Astrocyte (in vitro differentiated cells and primary cell): ENCODE measurements at regions not wholly inside any gene's neighbourhood (a gene's known extent, or its start where the extent isn't known, plus 50 kb on each side); places are given as distances from the start of the nearest gene placed in this dataset.

Experiments
- EZH2 ChIP-seq: IDR thresholded peaks from 2 replicates; pipeline ENCODE4 v1.6.1; 2012; ENCODE audit warnings: mild to moderate bottlenecking, low read length, inconsistent platforms; ENCODE audit not compliant: insufficient read depth
- TF ChIP-seq, protein P1 (sequence below): IDR thresholded peaks from 2 replicates; pipeline ENCODE4 v1.5.1; 2011; ENCODE audit warnings: low read depth, mild to moderate bottlenecking, inconsistent platforms, low read length, moderate library complexity; ENCODE audit not compliant: insufficient read depth

DNA sequence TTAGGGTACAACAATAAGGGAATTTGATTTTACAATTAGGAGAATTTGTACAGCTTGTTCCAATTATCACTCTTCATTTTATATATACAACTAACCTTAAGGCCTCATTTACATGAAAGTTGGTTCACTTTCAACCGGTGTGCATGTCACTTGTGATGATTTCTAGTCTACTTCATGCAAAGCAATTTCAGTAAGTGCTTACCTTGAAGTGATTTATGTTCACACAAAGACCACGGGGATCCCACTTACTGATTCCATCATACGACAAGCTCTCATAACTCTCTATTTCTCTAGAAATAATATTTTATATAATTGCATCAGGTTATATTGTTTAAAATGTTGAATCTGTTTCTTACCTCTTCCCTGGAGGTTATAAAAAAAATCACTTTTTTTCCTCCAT is 100.3 kb upstream of the CHODL start:
- TF ChIP-seq, protein P1, sequence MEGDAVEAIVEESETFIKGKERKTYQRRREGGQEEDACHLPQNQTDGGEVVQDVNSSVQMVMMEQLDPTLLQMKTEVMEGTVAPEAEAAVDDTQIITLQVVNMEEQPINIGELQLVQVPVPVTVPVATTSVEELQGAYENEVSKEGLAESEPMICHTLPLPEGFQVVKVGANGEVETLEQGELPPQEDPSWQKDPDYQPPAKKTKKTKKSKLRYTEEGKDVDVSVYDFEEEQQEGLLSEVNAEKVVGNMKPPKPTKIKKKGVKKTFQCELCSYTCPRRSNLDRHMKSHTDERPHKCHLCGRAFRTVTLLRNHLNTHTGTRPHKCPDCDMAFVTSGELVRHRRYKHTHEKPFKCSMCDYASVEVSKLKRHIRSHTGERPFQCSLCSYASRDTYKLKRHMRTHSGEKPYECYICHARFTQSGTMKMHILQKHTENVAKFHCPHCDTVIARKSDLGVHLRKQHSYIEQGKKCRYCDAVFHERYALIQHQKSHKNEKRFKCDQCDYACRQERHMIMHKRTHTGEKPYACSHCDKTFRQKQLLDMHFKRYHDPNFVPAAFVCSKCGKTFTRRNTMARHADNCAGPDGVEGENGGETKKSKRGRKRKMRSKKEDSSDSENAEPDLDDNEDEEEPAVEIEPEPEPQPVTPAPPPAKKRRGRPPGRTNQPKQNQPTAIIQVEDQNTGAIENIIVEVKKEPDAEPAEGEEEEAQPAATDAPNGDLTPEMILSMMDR = no peak
- TF ChIP-seq EZH2 = no peak
